ENCODE measurements at regions not wholly inside any gene's neighbourhood (a gene's known extent, or its start where the extent isn't known, plus 50 kb on each side); places are given as distances from the start of the nearest gene placed in this dataset.

DNA sequence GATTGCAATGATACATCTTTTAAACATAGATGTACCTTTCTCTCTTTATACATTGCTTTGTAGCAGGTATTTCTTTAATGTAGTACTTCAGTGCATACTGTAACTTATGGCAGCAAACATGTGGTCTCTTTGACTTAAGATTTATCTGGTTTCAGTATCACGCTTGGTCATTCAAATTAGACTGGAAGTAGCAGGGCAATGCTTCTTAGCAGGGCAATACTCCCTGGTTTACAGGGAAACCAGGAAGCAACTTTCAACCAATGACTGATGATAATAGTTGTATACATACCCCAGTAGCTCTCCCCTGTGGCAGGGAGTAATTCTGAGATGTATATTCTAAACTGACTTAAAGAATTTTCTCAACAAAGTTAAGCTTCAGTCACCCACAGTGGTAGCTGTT, 761.1 kb upstream of the CDH10 start:
- TF ChIP-seq EZH2 (IDR thresholded peaks at IDR 0.05; ENCODE audit: low read depth, low read length, severe bottlenecking) (no peak), POLR2A (IDR thresholded peaks at IDR 0.05; ENCODE audit: control extremely low read depth in 1 of 2, low read depth in 2 of 2, low read length in 2 of 2) (no peak), EP300 (IDR thresholded peaks at IDR 0.05; ENCODE audit: borderline replicate concordance in 1 of 2, low read depth in 2 of 2, low read length in 2 of 2) (no peak)
- TF ChIP-seq, protein P1, sequence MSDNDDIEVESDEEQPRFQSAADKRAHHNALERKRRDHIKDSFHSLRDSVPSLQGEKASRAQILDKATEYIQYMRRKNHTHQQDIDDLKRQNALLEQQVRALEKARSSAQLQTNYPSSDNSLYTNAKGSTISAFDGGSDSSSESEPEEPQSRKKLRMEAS (IDR thresholded peaks at IDR 0.05) = no peak
- TF ChIP-seq, protein P2, sequence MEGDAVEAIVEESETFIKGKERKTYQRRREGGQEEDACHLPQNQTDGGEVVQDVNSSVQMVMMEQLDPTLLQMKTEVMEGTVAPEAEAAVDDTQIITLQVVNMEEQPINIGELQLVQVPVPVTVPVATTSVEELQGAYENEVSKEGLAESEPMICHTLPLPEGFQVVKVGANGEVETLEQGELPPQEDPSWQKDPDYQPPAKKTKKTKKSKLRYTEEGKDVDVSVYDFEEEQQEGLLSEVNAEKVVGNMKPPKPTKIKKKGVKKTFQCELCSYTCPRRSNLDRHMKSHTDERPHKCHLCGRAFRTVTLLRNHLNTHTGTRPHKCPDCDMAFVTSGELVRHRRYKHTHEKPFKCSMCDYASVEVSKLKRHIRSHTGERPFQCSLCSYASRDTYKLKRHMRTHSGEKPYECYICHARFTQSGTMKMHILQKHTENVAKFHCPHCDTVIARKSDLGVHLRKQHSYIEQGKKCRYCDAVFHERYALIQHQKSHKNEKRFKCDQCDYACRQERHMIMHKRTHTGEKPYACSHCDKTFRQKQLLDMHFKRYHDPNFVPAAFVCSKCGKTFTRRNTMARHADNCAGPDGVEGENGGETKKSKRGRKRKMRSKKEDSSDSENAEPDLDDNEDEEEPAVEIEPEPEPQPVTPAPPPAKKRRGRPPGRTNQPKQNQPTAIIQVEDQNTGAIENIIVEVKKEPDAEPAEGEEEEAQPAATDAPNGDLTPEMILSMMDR (IDR thresholded peaks at IDR 0.05; ENCODE audit: control extremely low read depth in 1 of 3, insufficient read depth in 1 of 3, low read depth in 1 of 3, low read length in 3 of 3) = no peak

Data from H1 (cell line).